MCF 10A (cell line): ENCODE measurements at regions not wholly inside any gene's neighbourhood (a gene's known extent, or its start where the extent isn't known, plus 50 kb on each side); places are given as distances from the start of the nearest gene placed in this dataset.
"Not testable (repeated sequence)": the region's sequence is repeated elsewhere in the genome, so short reads cannot be mapped to it uniquely, and the experiment has no call there.

ENCODE experiments used
- BruUV-seq: library from RNA; stranded (reverse); fragments of 400-500 nt; replicated peaks from 2 replicates; lab custom pipeline; 2021; lab: Mats Ljungman, UMichigan
- CTCF ChIA-PET: fragments of 300-600 bp; sonication (Branson Sonifier 250); formaldehyde crosslinking; extraction: SDS; loops from one replicate; lab custom pipeline; 2021; ENCODE audit warnings: antibody characterized with exemption, inconsistent platforms; lab: Yijun Ruan, JAX
- POLR2A ChIA-PET: fragments of 300-600, 350-650 bp; sonication (Branson Sonifier 250); formaldehyde crosslinking; extraction: SDS; loops from one replicate; lab custom pipeline; 2020; ENCODE audit warnings: antibody characterized with exemption, inconsistent platforms; lab: Yijun Ruan, JAX
- DNase-seq: peaks from one replicate; pipeline ENCODE4 v3.0.0-alpha.2; 2018; ENCODE audit not compliant: unreplicated experiment
- H3K27ac Mint-ChIP-seq: one replicate; pipeline ENCODE4 v1.8.0; 2022; ENCODE audit warnings: mild to moderate bottlenecking, low read depth, mixed read lengths; ENCODE audit not compliant: unreplicated experiment
- H3K27me3 Mint-ChIP-seq: one replicate; pipeline ENCODE4 v1.8.0; 2022; ENCODE audit warnings: mixed read lengths; ENCODE audit not compliant: insufficient read depth, unreplicated experiment
- H3K36me3 Mint-ChIP-seq: one replicate; pipeline ENCODE4 v1.8.0; 2022; ENCODE audit warnings: mild to moderate bottlenecking, moderate library complexity, mixed read lengths; ENCODE audit not compliant: insufficient read depth, unreplicated experiment
- H3K4me1 Mint-ChIP-seq: one replicate; pipeline ENCODE4 v1.8.0; 2022; ENCODE audit warnings: mixed read lengths; ENCODE audit not compliant: insufficient read depth, unreplicated experiment
- H3K4me3 Mint-ChIP-seq: one replicate; pipeline ENCODE4 v1.8.0; 2022; ENCODE audit warnings: mild to moderate bottlenecking, moderate library complexity, mixed read lengths; ENCODE audit not compliant: unreplicated experiment
- H3K9me3 Mint-ChIP-seq: one replicate; pipeline ENCODE4 v1.8.0; 2022; ENCODE audit warnings: mixed read lengths; ENCODE audit not compliant: unreplicated experiment
- intact Hi-C: fragments of 100-400 bp; cut with micrococcal nuclease; formaldehyde crosslinking; loops from 2 replicates; pipeline ENCODE4 v1.14.1; 2022
- TF ChIP-seq, protein P1 (sequence below): fragments of 200-600 bp; IDR thresholded peaks from one replicate; pipeline ENCODE4 v1.8.0; 2022; ENCODE audit warnings: antibody characterized with exemption, mild to moderate bottlenecking; ENCODE audit not compliant: unreplicated experiment

DNA sequence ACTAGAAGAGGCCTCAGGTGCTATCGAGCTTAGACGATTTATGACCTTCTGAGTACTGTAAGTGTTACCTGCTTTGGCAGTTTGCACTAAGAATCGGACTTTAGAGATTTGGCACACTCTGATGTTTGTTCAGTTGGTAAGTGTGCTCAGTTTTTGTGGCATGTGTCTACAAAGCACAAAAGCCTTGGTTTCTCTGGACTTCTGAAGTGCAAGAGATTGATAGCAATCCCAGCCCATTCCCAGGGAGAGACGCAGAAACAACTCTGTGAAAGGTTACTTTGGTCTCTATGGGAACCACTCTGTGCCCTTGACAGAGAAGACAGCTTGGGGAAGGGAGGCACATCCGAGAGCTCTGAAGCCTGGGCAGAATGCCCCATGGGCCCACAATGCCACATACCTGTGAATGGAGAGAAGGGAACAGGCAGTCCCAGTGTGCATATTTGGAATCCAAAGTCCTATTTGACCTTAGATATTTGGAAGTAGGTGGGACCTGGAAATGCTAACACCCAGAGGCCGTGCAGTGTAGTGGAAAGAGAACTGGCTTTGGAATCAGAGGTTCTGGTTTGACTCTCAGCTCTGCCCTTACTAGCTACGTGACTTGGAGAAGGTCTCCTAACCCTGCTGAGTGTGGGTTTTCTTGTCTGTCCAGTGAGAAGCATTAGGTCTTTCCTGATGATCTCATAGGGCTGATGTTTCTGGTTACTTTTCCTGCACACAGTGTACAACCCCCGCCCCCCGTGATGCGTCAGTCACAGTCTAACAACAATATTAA, 194.3 kb upstream of the VLDLR start:
- H3K4me1 Mint-ChIP-seq, result no peaks in the 10 kb centered on the region
- no peaks in the 10 kb centered on the region for H3K36me3 Mint-ChIP-seq
- POLR2A ChIA-PET, result no interaction called here
- H3K27ac Mint-ChIP-seq, result no peak overlapping the region
- H3K4me3 Mint-ChIP-seq, result no peak overlapping the region
- BruUV-seq, result no TSS peak
- intact Hi-C loops, result no loop called here
- H3K27me3 Mint-ChIP-seq, result no peaks in the 10 kb centered on the region
- no peak for DNase-seq
- no peaks in the 10 kb centered on the region for H3K9me3 Mint-ChIP-seq
- CTCF ChIA-PET, result no interaction called here
- TF ChIP-seq, protein P1, sequence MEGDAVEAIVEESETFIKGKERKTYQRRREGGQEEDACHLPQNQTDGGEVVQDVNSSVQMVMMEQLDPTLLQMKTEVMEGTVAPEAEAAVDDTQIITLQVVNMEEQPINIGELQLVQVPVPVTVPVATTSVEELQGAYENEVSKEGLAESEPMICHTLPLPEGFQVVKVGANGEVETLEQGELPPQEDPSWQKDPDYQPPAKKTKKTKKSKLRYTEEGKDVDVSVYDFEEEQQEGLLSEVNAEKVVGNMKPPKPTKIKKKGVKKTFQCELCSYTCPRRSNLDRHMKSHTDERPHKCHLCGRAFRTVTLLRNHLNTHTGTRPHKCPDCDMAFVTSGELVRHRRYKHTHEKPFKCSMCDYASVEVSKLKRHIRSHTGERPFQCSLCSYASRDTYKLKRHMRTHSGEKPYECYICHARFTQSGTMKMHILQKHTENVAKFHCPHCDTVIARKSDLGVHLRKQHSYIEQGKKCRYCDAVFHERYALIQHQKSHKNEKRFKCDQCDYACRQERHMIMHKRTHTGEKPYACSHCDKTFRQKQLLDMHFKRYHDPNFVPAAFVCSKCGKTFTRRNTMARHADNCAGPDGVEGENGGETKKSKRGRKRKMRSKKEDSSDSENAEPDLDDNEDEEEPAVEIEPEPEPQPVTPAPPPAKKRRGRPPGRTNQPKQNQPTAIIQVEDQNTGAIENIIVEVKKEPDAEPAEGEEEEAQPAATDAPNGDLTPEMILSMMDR, result no peak

GRCh38 chr9:2439957-2440356, 181.6 kb upstream of the VLDLR start:
- TF ChIP-seq, protein P1, result no peak
- H3K27me3 Mint-ChIP-seq, result peaks cover 11% of the 10 kb centered on the region
- H3K36me3 Mint-ChIP-seq, result no peaks in the 10 kb centered on the region
- DNase-seq, result no peak
- H3K9me3 Mint-ChIP-seq, result peaks cover 26% of the 10 kb centered on the region
- intact Hi-C loops, result no loop called here
- BruUV-seq, result no TSS peak
- no peaks in the 10 kb centered on the region for H3K4me1 Mint-ChIP-seq
- H3K4me3 Mint-ChIP-seq, result no peak overlapping the region
- no peak overlapping the region for H3K27ac Mint-ChIP-seq
- CTCF ChIA-PET, result no interaction called here
- POLR2A ChIA-PET, result interaction anchor here (0.9 kb wide), 1 partner anchor 50 kb away, joined by 3 read pairs; no protein-coding TSS in a partner anchor

DNA sequence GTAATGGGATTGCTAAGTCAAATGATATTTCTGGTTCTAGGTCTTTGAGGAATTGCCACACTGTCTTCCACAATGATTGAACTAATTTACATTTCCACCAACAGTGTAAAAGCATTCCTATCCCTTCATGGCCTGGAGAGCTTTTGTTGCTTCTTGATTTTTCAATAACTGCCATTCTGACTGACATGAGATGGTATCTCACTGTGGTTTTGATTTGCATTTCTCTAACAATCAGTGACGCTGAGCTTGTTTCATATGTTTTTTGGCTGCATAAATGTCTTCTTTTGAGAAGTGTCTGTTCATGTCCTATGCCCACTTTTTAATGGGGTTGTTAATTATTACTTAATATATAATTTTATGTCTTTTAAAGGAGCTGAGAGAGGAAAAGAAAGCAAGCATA, 177.7 kb upstream of the VLDLR start:
- H3K27ac Mint-ChIP-seq, H3K4me1 Mint-ChIP-seq, intact Hi-C loops, H3K36me3 Mint-ChIP-seq, BruUV-seq, H3K27me3 Mint-ChIP-seq, POLR2A ChIA-PET, H3K4me3 Mint-ChIP-seq, DNase-seq: not testable (repeated sequence)
- H3K9me3 Mint-ChIP-seq, result peaks cover 19% of the 10 kb centered on the region
- CTCF ChIA-PET, result interaction anchor here (0.7 kb wide), 1 partner anchor 374 kb away, joined by 3 read pairs; no protein-coding TSS in a partner anchor

DNA sequence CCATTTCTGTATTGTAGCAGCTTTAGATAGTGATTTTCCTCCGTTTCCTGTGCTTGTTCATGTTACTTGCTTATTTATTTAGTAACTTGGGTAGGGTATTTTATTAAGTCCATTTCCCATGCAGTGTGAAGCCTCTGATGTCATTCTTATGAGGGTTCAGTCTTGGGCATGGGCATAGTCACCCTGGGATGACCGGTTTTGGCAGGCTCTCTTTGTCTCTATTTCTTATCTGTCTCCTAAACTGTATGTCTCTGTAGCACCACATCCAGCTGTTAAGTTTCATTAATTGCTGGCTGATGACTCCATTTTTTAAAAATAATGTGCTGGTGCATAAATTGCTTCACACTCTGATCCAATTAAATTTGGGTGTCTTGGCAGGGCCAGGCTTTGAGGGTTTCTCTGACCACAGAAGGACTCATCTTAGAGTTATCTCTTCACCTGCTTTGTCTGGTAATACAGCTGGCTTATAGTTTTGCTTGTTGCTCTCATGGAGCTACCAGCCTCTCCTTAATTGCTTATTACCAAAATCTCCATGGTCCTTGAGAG, 173.3 kb upstream of the VLDLR start:
- no peak overlapping the region for H3K27ac Mint-ChIP-seq
- H3K4me1 Mint-ChIP-seq, result no peaks in the 10 kb centered on the region
- intact Hi-C loops, result no loop called here
- H3K36me3 Mint-ChIP-seq, result no peaks in the 10 kb centered on the region
- no peak overlapping the region for H3K4me3 Mint-ChIP-seq
- BruUV-seq, result no TSS peak
- no peak for DNase-seq
- TF ChIP-seq, protein P1, result no peak
- no peaks in the 10 kb centered on the region for H3K27me3 Mint-ChIP-seq
- ChIA-PET POLR2A (no interaction called here), CTCF (interaction anchor here (1.4 kb wide), 1 partner anchor 23 kb away, joined by 6 read pairs; no protein-coding TSS in a partner anchor)
- H3K9me3 Mint-ChIP-seq, result no peaks in the 10 kb centered on the region
